LoVo (cell line): ENCODE measurements at regions not wholly inside any gene's neighbourhood (a gene's known extent, or its start where the extent isn't known, plus 50 kb on each side); places are given as distances from the start of the nearest gene placed in this dataset.
"Not testable (repeated sequence)": the region's sequence is repeated elsewhere in the genome, so short reads cannot be mapped to it uniquely, and the experiment has no call there.

ENCODE experiments used
- DNase-seq: peaks from one replicate; pipeline ENCODE4 v3.0.0-alpha.2; 2016; ENCODE audit warnings: low spot score

GRCh38 chr4:49154308-49155103 is 168.4 kb downstream of the CWH43 start:
- peak; percentile 9 for DNase-seq

DNA sequence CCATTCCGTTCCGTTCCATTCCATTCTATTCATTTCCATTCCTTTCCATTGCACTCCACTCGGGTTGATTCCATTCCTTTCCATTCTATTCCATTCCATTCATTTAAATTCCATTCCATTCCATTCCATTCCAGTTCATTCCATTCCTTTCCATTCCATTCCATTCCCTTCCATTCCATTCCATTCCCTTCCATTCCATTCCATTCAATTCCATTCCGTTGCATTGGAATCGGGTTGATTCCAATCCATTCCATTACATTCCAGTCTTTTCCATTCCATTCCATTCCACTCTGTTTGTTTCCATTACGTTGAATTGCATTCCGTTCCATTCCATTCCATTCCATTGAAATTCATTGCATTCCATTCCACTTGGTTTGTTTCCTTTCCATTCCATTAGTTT is 169.2 kb downstream of the CWH43 start:
- not testable (repeated sequence) for DNase-seq

- not testable (repeated sequence) for DNase-seq
Measured at GRCh38 chr4:49156309-49156708, 170.2 kb downstream of the CWH43 start.

DNA sequence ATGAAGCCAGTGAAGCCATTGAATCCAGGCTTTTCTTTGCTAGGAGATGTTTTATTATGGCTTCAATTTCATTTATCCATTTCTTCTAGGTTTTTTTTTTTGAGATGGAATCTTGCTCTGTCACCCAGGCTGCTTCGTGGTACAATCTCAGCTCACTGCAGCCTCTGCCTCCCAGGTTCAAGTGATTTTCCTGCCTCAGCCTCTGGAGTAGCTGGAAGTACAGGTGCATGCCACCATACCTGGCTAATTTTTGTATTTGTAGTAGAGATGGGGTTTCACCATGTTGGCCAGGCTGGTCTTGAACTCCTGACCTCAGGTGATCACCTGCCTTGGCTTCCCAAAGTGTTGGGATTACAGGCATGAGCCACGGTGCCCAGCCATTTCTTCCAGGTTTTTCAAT is 171.6 kb downstream of the CWH43 start:
- not testable (repeated sequence) for DNase-seq

GRCh38 chr4:49161111-49161541 is 175.1 kb downstream of the CWH43 start:
- DNase-seq, result not testable (repeated sequence)

GRCh38 chr4:49164916-49165315 is 178.8 kb downstream of the CWH43 start:
- not testable (repeated sequence) for DNase-seq

DNA sequence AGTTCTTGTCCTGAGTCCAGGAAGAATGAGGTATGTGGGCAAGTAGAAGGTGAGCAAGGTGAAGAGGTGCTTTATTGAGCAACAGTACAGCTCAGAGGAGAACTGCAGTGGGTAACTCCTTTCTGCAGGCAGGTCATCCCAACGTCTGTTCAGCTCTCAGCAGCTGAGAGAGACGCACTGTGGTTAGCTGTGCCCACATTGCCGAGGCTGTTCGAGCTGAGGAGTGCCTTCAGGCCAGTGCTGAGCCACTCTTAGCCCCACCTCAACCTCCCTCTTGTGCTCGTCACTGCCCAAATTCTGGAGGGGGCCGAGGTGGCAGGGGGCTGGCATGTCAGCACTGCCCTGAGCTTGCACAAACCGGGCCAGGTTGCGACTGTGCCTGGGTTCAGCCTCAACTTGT is 191.8 kb downstream of the CWH43 start:
- DNase-seq, result not testable (repeated sequence)

DNA sequence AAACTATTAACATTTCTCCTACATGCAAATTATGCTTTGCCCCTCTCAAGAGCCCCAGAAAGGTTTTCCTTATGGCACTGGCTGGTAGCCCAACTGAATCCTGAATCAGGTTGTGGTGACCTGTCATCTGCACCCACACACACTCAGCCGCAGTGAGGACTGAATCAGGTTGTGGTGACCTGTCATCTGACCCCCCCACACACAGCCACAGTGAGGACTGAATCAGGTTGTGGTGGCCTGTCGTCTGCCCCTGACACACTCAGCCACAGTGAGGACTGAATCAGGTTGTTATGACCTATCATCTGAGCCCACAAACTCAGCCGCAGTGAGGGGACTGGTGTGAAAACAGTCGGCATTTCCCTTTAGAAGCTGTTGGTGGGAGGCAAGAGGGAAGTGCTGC is 195.0 kb downstream of the CWH43 start:
- not testable (repeated sequence) for DNase-seq

DNA sequence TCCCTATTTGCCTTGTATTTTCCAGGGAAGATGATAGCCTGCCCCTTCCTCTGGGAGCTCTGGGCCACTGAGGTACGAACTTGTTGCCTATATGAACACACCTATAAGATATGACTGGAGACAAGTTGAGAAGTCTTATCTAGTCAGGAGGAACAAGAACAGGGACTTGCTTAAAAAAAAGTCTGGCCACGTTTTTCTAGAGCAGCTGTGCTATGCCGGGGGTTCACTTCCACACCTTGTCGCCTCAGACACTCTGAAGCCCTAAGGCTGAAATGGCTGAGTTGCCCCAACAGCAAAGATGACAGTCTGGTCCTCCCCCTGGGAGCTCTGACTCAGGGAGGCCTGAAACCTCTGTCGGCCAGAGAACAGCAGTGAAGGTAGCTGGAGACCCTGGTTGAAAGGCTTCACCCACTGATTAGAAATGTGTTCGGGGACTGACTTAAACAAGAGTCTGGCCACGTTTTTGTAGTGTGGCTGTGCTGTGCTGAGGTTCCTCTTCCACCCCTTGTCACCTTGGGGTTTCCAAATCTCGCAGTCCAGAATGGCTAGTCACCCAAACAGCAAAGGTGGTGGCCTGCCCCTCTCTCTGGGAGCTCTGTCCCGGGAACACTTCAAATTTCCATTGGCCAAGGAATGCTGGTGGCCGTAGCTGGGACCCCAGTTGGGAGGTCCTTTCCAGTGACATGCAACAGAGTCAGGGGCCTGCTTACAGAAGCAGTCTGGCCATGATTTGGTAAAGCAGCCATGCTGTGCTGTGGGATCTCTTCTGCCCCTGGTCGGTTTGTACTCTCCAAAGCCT is 225.5 kb downstream of the CWH43 start:
- not testable (repeated sequence) for DNase-seq

DNA sequence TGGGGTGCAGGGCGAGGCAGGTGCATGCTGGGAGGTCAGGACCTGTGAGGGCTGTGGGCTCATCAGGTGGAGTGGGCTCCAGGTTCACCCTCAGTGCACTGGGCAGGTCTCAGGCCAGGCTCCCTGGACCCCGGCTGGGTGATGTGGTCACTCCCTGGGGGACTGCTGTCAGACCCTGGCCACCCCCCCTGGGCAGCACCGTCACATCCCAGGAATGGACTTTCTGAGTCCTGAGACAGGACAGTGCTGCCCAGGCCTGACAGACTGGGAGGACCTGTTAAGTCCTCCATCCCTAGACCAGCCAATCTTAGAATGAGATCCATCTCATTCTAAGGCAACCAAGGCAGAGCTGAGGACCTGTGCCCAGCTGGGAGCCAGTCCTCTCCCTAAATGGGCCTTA is 227.2 kb downstream of the CWH43 start:
- DNase-seq, result not testable (repeated sequence)

DNA sequence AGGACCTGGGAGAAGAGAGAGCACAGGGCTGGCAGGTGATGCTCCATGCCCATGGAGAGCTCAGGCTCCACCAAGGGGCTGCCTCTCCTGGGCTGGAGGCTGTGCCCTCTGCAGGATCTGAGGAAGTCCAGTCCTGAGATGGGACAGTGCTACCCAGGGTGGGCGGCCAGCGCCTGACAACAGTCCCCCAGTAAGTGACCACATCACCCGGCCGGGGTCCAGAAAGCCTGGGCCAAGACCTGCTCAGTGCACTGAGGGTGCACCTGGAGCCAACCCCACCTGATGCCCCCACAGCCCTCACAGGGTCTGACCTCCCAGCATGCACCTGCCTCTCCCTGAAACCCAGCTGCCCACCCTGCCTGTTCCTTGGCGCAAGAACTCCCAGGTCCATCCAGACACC is 227.7 kb downstream of the CWH43 start:
- not testable (repeated sequence) for DNase-seq

GRCh38 chr4:49214453-49215081 is 228.5 kb downstream of the CWH43 start:
- DNase-seq, result not testable (repeated sequence)

DNA sequence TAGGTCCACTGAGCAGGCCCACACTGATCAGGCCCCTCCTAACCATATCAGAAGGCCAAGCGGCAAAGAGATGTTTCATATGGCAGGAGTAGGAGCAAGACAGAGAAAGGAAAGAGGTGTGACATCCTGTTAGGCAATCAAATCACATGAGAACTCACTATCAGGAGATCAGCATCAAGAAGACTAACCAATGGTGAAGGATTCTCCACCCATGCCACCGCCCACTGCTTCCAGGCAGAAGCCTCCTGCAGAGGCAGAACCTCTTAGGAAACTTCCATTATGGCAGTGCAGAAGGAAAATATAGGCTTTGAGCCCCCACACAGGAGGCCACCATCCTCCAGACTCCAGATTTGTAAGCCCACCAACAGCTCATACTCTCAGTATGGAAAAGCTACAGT is 229.0 kb downstream of the CWH43 start:
- not testable (repeated sequence) for DNase-seq

DNA sequence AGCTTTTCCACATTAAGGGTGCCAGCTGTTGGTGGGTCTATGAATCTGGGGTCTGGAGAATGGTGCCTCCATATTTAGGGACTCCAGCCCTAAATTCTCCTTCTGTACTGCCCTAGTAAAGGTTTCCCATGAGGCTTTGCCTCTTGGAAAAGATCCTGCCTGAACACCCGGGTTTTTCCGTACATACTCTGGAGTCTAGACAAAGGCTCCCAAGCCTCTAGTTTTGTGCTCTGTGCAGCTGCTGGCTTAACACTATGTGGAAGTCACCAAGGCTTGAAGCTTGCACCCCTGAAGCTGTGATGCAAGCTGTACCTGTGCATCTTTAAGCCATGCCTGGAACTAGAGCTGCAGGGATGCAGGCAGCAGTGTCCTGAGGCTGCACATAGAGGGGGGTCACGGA is 230.5 kb downstream of the CWH43 start:
- DNase-seq, result not testable (repeated sequence)

DNA sequence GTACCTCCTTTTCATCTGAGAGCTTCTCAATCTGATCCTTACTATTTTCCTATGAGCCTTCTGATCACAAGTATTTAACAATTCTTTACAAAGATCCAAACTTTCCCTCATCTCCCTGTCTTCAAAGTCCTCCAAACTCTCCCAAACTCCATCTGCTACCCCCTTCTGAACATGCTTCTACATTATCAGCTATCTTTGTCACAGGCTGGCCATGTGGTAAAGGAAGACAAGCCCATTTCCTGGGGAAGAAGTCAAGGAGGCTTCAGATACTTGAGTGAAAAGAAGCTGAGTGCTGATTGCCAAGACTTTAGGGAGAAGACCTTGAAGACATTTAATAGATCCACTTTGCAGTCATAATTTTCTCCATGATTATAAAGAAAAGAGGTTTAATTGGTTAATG is 231.4 kb downstream of the CWH43 start:
- no peak for DNase-seq

- DNase-seq, result not testable (repeated sequence)
Measured at GRCh38 chr4:49218094-49218493, 232.0 kb downstream of the CWH43 start.

DNA sequence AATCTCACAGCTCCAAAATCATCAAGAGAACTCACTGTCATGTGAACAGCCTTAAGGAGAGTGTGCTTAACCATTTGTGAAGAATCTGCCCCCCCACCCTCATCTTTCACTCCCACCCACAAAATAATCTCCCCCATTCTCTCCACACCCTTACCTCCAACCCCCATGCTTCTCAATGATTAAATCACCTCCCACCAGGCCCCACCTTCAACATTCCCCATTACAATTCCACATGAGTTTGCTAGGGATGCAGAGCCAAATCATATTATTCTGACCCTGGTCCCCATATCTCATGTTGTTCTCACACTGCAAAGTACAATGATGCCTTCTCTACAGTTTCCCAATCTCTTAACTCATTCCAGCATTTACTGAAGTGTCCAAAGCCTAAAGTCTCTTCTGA is 232.9 kb downstream of the CWH43 start:
- not testable (repeated sequence) for DNase-seq

GRCh38 chr4:49219489-49220225 is 233.6 kb downstream of the CWH43 start:
- not testable (repeated sequence) for DNase-seq

DNA sequence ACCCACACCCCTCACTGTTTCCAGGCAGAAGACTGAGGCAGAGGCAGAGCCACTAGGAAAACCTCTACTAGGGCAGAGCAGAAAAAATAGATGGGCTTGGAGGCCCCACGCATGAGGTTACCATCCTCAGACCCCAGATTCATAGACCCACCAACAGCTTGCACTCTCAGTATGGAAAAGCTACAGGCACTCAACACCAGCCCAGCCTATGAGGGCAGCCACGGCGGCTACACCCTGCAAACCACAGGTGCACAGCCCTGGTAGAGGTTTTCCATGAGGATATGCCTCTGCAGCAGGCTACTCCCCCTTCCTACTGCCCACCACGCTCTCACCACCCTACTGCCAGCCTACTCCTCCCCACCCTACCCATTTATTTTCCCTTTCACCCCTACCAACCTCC is 235.1 kb downstream of the CWH43 start:
- DNase-seq, result no peak

GRCh38 chr4:49222810-49223209 is 236.7 kb downstream of the CWH43 start:
- DNase-seq, result not testable (repeated sequence)

GRCh38 chr4:49226216-49226866 is 240.3 kb downstream of the CWH43 start:
- DNase-seq, result not testable (repeated sequence)
